ENCODE measurements at regions not wholly inside any gene's neighbourhood (a gene's known extent, or its start where the extent isn't known, plus 50 kb on each side); places are given as distances from the start of the nearest gene placed in this dataset.

DNA sequence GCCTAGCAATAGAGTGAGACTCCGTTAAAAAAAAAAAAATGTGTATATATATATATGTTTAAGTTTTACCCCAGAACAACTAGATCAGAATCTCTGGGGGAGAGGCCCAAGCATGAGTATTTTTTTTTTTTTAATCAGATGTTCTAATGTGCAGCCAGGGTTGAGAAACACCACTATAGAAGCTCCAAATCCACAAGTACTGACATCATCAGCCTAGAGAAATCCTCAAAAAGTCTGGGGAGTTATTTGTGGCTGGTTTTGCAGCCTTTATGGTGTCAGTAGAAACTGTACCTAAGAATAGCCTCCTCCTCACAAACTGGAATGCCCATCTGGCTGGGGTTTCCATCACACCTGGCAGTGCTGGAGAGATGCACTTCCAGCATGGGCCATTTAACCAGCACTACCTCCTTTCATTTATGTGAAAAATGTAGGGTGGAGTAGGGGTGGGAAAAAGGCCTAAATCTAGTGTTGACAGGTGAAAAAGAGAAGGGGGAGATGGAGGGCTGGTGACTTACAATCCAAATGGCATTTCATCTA is 93.5 kb downstream of the CBLL2 start:
- Mint-ChIP-seq H3K27me3 (peaks cover 0 to 5% (median 0%) of the 10 kb centered on the region in 5 donors), H3K9me3 (peaks cover 0 to 3% (median 0%) of the 10 kb centered on the region in 11 donors), H3K36me3 (no peaks in the 10 kb centered on the region), H3K4me3 (no peak overlapping the region), H3K4me1 (peaks cover 0 to 1% (median 0%) of the 10 kb centered on the region in 7 donors), H3K27ac (no peak overlapping the region)
- Histone ChIP-seq H3K36me3 (ENCODE audit: control insufficient read depth in 2 of 3, insufficient read depth in 3 of 3, low read length in 3 of 3) (no peaks in the 10 kb centered on the region), H3K4me3 (ENCODE audit: low read length) (no peak overlapping the region), H3K27ac (ENCODE audit: low read depth, low read length) (no peak overlapping the region), H3K9me3 (ENCODE audit: control insufficient read depth in 2 of 3, low read length in 3 of 3) (no peaks in the 10 kb centered on the region), H3K27me3 (ENCODE audit: control insufficient read depth in 2 of 2, insufficient read depth in 2 of 2, low read length in 2 of 2) (no peaks in the 10 kb centered on the region), H3K4me1 (ENCODE audit: control insufficient read depth in 2 of 2, insufficient read depth in 2 of 2, low read length in 2 of 2) (no peaks in the 10 kb centered on the region)
- ATAC-seq: no peak
- DNase-seq: no peak
- intact Hi-C loops (cut with micrococcal nuclease): no loop called here
- POLR2A ChIA-PET: no interaction called here
- CTCF ChIA-PET: no interaction called here

DNA sequence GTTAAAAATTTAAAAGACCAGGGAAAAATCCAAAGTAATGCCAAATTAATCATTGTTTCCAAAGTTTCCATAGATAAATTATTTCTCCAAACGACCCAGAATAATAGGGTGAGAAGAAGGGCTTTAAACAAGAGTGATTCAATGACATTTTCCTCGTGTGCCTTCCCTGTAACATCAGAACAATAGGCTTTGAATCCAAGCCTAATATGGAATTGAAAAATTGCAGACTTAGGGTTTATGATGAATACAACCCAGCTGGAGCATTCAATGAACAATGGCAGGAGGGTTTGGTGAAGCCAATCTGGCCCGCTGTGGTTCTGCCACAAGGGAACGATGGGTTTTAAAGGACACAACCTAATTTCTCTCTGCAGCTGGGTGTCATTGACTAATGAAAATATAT is 94.2 kb downstream of the CBLL2 start:
- ATAC-seq (no peak), DNase-seq (no peak)
- Mint-ChIP-seq H3K27ac (no peak overlapping the region), H3K4me1 (peaks cover 0 to 1% (median 0%) of the 10 kb centered on the region in 7 donors), H3K9me3 (peaks cover 0 to 3% (median 0%) of the 10 kb centered on the region in 11 donors), H3K27me3 (peaks cover 0 to 5% (median 0%) of the 10 kb centered on the region in 5 donors), H3K36me3 (no peaks in the 10 kb centered on the region), H3K4me3 (no peak overlapping the region)
- ChIA-PET POLR2A (no interaction called here), CTCF (no interaction called here)
- Histone ChIP-seq H3K27ac (ENCODE audit: low read depth, low read length) (no peak overlapping the region), H3K9me3 (ENCODE audit: control insufficient read depth in 2 of 3, low read length in 3 of 3) (no peaks in the 10 kb centered on the region), H3K4me1 (ENCODE audit: control insufficient read depth in 2 of 2, insufficient read depth in 2 of 2, low read length in 2 of 2) (no peaks in the 10 kb centered on the region), H3K36me3 (ENCODE audit: control insufficient read depth in 2 of 3, insufficient read depth in 3 of 3, low read length in 3 of 3) (no peaks in the 10 kb centered on the region), H3K4me3 (ENCODE audit: low read length) (no peak overlapping the region), H3K27me3 (ENCODE audit: control insufficient read depth in 2 of 2, insufficient read depth in 2 of 2, low read length in 2 of 2) (no peaks in the 10 kb centered on the region)
- intact Hi-C loops (cut with micrococcal nuclease): no loop called here

DNA sequence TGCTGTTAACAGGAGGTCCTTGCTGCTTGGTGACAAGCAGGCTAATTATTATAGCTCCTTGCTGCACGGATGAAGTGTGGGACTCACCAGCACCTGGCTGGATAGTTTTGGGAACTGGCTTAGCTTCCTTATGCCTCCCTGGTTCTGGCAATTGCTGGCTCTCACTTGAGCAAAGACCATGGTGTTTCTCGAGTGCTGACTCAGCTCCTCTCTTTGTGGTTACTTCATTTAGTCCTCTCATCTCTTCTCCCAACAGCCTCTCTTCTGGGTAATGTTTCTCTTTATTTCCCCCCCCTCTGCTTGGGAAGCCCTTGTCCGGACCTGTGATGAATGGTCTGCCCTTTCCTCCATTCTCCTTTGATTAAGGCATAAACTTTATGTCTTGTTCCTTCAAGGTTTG is 100.4 kb downstream of the CBLL2 start:
- Histone ChIP-seq H3K27me3 (ENCODE audit: control insufficient read depth in 2 of 2, insufficient read depth in 2 of 2, low read length in 2 of 2) (no peaks in the 10 kb centered on the region), H3K27ac (ENCODE audit: low read depth, low read length) (no peak overlapping the region)

DNA sequence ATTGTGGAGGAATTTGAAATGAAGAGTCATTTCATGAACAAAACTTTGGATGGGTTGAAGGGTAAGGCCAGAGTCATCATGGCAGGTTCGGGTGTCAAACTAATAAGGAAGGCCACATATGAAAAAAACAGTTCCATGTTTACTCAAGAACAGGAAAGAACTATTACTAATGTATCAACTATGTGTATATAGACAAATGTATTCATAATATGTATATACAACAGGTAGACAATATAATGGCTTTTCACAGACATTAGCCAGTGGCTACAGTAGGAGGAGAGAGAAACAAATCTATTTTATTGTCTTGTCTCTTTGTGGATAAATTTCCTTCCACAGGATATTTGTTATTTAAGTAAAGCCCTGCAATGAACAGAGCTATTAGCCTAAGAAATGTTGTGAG is 101.1 kb downstream of the CBLL2 start:
- no peak for DNase-seq
- intact Hi-C loops (cut with micrococcal nuclease): no loop called here
- H3K36me3 ChIP-seq (ENCODE audit: control insufficient read depth in 2 of 3, insufficient read depth in 3 of 3, low read length in 3 of 3): no peaks in the 10 kb centered on the region
- no peak overlapping the region for H3K27ac Mint-ChIP-seq
- POLR2A ChIA-PET: no interaction called here
- H3K27me3 ChIP-seq (ENCODE audit: control insufficient read depth in 2 of 2, insufficient read depth in 2 of 2, low read length in 2 of 2): no peaks in the 10 kb centered on the region
- H3K4me3 ChIP-seq (ENCODE audit: low read length): no peak overlapping the region
- no peaks in the 10 kb centered on the region for H3K36me3 Mint-ChIP-seq
- H3K4me1 ChIP-seq (ENCODE audit: control insufficient read depth in 2 of 2, insufficient read depth in 2 of 2, low read length in 2 of 2): no peaks in the 10 kb centered on the region
- no peaks in the 10 kb centered on the region for H3K9me3 ChIP-seq (ENCODE audit: control insufficient read depth in 2 of 3, low read length in 3 of 3)
- no peaks in the 10 kb centered on the region for H3K4me1 Mint-ChIP-seq
- no peak for ATAC-seq
- no peak overlapping the region for H3K4me3 Mint-ChIP-seq
- CTCF ChIA-PET: no interaction called here
- H3K27ac ChIP-seq (ENCODE audit: low read depth, low read length): no peak overlapping the region
- H3K9me3 Mint-ChIP-seq: peaks cover 0 to 3% (median 0%) of the 10 kb centered on the region in 11 donors
- no peaks in the 10 kb centered on the region for H3K27me3 Mint-ChIP-seq

More for the DNA sequence above, 100.4 kb downstream of the CBLL2 start:
- intact Hi-C loops (cut with micrococcal nuclease): no loop called here
- Mint-ChIP-seq H3K27me3 (peaks cover 0 to 5% (median 0%) of the 10 kb centered on the region in 5 donors), H3K4me3 (no peak overlapping the region), H3K9me3 (peaks cover 0 to 3% (median 0%) of the 10 kb centered on the region in 11 donors), H3K4me1 (peaks cover 0 to 1% (median 0%) of the 10 kb centered on the region in 7 donors), H3K36me3 (no peaks in the 10 kb centered on the region), H3K27ac (no peak overlapping the region)
- Histone ChIP-seq H3K4me3 (ENCODE audit: low read length) (no peak overlapping the region), H3K9me3 (ENCODE audit: control insufficient read depth in 2 of 3, low read length in 3 of 3) (no peaks in the 10 kb centered on the region), H3K36me3 (ENCODE audit: control insufficient read depth in 2 of 3, insufficient read depth in 3 of 3, low read length in 3 of 3) (no peaks in the 10 kb centered on the region), H3K4me1 (ENCODE audit: control insufficient read depth in 2 of 2, insufficient read depth in 2 of 2, low read length in 2 of 2) (no peaks in the 10 kb centered on the region)
- no peak for DNase-seq
- ATAC-seq: no peak
- CTCF ChIA-PET: no interaction called here
- POLR2A ChIA-PET: no interaction called here

DNA sequence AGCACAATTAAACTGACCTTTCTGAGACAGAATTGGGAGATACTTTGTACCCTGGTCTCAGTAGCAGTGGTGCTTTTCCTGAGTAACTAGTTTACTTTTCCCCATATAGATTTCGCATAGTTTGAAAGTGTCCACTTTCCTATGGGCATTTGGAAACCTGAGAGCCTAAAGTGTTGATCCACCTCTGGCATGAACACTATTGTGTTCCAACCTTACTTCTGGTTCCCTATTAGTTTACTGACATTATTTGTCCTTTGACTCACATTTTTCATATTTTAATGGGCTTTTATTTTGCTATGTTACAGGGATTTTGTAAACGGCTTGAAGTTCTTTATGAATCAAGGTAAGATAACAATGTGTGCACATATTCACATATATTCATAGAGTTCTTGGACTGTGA is 103.7 kb downstream of the CBLL2 start:
- Mint-ChIP-seq H3K4me1 (no peaks in the 10 kb centered on the region), H3K36me3 (no peaks in the 10 kb centered on the region), H3K27ac (no peak overlapping the region), H3K4me3 (no peak overlapping the region), H3K27me3 (no peaks in the 10 kb centered on the region), H3K9me3 (no peaks in the 10 kb centered on the region)
- Histone ChIP-seq H3K27me3 (ENCODE audit: control insufficient read depth in 2 of 2, insufficient read depth in 2 of 2, low read length in 2 of 2) (no peaks in the 10 kb centered on the region), H3K4me3 (ENCODE audit: low read length) (no peak overlapping the region), H3K9me3 (ENCODE audit: control insufficient read depth in 2 of 3, low read length in 3 of 3) (no peaks in the 10 kb centered on the region), H3K4me1 (ENCODE audit: control insufficient read depth in 2 of 2, insufficient read depth in 2 of 2, low read length in 2 of 2) (no peaks in the 10 kb centered on the region), H3K27ac (ENCODE audit: low read depth, low read length) (no peak overlapping the region), H3K36me3 (ENCODE audit: control insufficient read depth in 2 of 3, insufficient read depth in 3 of 3, low read length in 3 of 3) (no peaks in the 10 kb centered on the region)
- intact Hi-C loops (cut with micrococcal nuclease): no loop called here
- ATAC-seq (no peak), DNase-seq (no peak)
- ChIA-PET CTCF (no interaction called here), POLR2A (no interaction called here)

DNA sequence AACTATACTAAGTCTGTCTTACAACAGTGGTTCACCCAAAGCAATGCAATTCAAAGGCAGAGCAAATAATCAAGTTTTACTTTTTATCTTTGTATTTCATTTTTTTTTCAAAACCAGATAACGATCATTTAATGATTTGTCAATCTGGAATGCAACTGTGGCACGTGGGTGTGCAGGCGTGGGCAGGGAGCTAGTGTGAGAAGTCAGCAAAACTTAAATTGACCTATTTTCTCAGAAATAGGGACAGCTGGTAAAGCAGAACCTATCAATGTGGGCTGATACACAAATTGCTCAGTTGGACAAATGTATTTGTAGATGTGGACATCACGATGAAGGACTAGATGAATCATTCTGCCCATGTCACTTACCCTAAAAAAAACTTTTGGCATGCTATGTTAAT is 105.6 kb downstream of the CBLL2 start:
- Mint-ChIP-seq H3K4me1 (no peaks in the 10 kb centered on the region), H3K27me3 (no peaks in the 10 kb centered on the region), H3K9me3 (peaks cover 0 to 3% (median 0%) of the 10 kb centered on the region in 11 donors), H3K27ac (no peak overlapping the region), H3K36me3 (no peaks in the 10 kb centered on the region), H3K4me3 (no peak overlapping the region)
- DNase-seq: no peak
- no peak overlapping the region for H3K4me3 ChIP-seq (ENCODE audit: low read length)
- CTCF ChIA-PET: no interaction called here
- ATAC-seq: no peak
- H3K27me3 ChIP-seq (ENCODE audit: control insufficient read depth in 2 of 2, insufficient read depth in 2 of 2, low read length in 2 of 2): no peaks in the 10 kb centered on the region
- no peaks in the 10 kb centered on the region for H3K9me3 ChIP-seq (ENCODE audit: control insufficient read depth in 2 of 3, low read length in 3 of 3)
- POLR2A ChIA-PET: no interaction called here
- H3K36me3 ChIP-seq (ENCODE audit: control insufficient read depth in 2 of 3, insufficient read depth in 3 of 3, low read length in 3 of 3): no peaks in the 10 kb centered on the region
- H3K27ac ChIP-seq (ENCODE audit: low read depth, low read length): no peak overlapping the region
- no peaks in the 10 kb centered on the region for H3K4me1 ChIP-seq (ENCODE audit: control insufficient read depth in 2 of 2, insufficient read depth in 2 of 2, low read length in 2 of 2)
- intact Hi-C loops (cut with micrococcal nuclease): no loop called here

DNA sequence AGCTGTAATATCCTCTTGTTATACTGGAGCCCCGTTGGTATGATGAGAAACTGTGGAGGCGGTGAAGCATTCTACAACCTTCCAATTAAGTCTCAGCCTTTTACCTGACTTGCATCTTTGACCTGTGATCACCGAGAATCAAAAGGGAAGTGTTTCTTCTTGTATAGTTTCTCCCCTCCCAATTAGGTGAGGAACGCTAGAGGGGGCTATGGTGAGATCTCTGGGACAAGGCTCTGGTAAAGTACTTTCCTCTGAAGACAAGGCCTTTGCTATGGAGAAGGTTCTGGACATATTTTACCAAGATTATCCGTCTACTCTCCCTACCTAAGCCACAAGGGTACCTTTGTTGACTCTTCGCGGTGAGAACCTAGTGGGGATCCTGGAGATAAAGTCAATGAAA is 111.3 kb downstream of the CBLL2 start:
- no peak overlapping the region for H3K4me3 Mint-ChIP-seq
- ATAC-seq (no peak), DNase-seq (no peak)
- H3K4me3 ChIP-seq (ENCODE audit: low read length): no peak overlapping the region
- no peaks in the 10 kb centered on the region for H3K36me3 Mint-ChIP-seq
- ChIA-PET CTCF (no interaction called here), POLR2A (no interaction called here)
- no peaks in the 10 kb centered on the region for H3K27me3 ChIP-seq (ENCODE audit: control insufficient read depth in 2 of 2, insufficient read depth in 2 of 2, low read length in 2 of 2)
- intact Hi-C loops (cut with micrococcal nuclease): no loop called here
- no peaks in the 10 kb centered on the region for H3K9me3 ChIP-seq (ENCODE audit: control insufficient read depth in 2 of 3, low read length in 3 of 3)
- H3K27ac Mint-ChIP-seq: no peak overlapping the region
- H3K27ac ChIP-seq (ENCODE audit: low read depth, low read length): no peak overlapping the region
- H3K4me1 ChIP-seq (ENCODE audit: control insufficient read depth in 2 of 2, insufficient read depth in 2 of 2, low read length in 2 of 2): no peaks in the 10 kb centered on the region
- H3K27me3 Mint-ChIP-seq: no peaks in the 10 kb centered on the region
- no peaks in the 10 kb centered on the region for H3K36me3 ChIP-seq (ENCODE audit: control insufficient read depth in 2 of 3, insufficient read depth in 3 of 3, low read length in 3 of 3)
- H3K4me1 Mint-ChIP-seq: peaks cover 0 to 2% (median 0%) of the 10 kb centered on the region in 7 donors
- H3K9me3 Mint-ChIP-seq: peaks cover 0 to 4% (median 0%) of the 10 kb centered on the region in 11 donors

Data from naive thymus-derived CD4-positive, alpha-beta T cell (primary cell).